ENCODE measurements at regions not wholly inside any gene's neighbourhood (a gene's known extent, or its start where the extent isn't known, plus 50 kb on each side); places are given as distances from the start of the nearest gene placed in this dataset.
A peak's percentile ranks its signal among the peaks of the same experiment; 100 is the strongest.

DNA sequence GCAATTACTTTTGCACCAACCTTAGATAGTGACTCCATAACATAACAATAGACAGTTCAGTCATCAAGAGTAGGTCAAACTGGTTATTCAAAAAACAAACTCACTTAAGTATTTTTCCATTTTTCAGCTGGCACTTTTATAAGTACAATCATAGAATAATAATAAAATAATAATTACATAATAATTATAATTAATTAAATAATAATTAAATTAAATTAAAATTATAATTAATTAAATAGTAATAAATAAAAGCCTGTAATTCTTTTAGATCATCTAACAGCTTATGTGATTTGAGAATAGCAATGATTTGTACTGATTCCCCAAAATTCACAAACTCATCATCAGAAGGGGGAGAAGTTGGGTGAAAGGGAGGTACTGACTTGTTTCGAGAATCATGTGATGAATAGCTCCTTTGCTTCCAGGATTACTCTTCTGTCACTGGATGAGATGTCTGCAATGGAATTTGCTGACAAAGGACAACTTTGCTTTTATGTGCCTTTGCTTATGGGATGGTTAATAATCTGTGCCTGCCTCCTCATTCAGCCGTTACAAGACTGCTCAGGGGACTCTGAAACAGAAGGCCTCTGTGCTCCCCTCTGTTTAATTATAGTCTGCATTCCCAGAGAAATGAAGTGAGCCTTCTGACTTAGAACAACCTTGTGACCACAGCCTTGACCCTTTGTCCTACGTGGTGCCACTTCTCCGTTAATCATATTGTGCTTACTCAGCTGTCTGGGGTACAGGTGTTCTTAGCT, 104.8 kb upstream of the ENPEP start:
- no peaks in the 10 kb centered on the region for H3K4me1 Mint-ChIP-seq (ENCODE audit: unreplicated experiment)
- no peak for DNase-seq (ENCODE audit: extremely low spot score, unreplicated experiment)
- no peak overlapping the region for H3K27ac Mint-ChIP-seq (ENCODE audit: unreplicated experiment)
- no peak overlapping the region for H3K4me3 Mint-ChIP-seq (ENCODE audit: unreplicated experiment)
- peaks cover 18% of the 10 kb centered on the region for H3K27me3 Mint-ChIP-seq (ENCODE audit: unreplicated experiment)
- TF ChIP-seq, protein P1, sequence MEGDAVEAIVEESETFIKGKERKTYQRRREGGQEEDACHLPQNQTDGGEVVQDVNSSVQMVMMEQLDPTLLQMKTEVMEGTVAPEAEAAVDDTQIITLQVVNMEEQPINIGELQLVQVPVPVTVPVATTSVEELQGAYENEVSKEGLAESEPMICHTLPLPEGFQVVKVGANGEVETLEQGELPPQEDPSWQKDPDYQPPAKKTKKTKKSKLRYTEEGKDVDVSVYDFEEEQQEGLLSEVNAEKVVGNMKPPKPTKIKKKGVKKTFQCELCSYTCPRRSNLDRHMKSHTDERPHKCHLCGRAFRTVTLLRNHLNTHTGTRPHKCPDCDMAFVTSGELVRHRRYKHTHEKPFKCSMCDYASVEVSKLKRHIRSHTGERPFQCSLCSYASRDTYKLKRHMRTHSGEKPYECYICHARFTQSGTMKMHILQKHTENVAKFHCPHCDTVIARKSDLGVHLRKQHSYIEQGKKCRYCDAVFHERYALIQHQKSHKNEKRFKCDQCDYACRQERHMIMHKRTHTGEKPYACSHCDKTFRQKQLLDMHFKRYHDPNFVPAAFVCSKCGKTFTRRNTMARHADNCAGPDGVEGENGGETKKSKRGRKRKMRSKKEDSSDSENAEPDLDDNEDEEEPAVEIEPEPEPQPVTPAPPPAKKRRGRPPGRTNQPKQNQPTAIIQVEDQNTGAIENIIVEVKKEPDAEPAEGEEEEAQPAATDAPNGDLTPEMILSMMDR (IDR thresholded peaks at IDR 0.05), result no peak
- H3K9me3 Mint-ChIP-seq (ENCODE audit: unreplicated experiment), result no peaks in the 10 kb centered on the region
- H3K36me3 Mint-ChIP-seq (ENCODE audit: unreplicated experiment), result no peaks in the 10 kb centered on the region

DNA sequence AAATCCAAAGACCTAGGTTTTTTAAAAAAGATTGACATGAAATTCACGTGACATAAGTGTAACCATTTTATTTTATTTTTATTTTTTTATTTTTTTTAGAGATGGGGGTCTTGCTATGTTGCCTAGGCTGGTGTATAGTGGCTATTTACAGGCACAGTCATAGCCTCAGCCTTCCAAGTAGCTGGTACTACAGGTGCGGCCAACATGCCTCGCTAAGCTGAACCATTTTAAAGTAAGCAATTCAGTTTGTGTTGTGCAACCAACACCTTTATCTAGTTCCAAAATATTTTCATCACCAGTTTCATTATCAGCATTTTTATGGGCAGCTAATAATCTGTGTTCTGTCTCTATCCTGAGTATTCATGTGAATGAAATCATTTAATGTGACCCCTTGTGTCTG, 107.5 kb upstream of the ENPEP start:
- TF ChIP-seq, protein P1 (IDR thresholded peaks at IDR 0.05), result no peak
- H3K4me3 Mint-ChIP-seq (ENCODE audit: unreplicated experiment), result no peak overlapping the region
- H3K36me3 Mint-ChIP-seq (ENCODE audit: unreplicated experiment), result no peaks in the 10 kb centered on the region
- H3K27me3 Mint-ChIP-seq (ENCODE audit: unreplicated experiment), result peaks cover 24% of the 10 kb centered on the region
- H3K4me1 Mint-ChIP-seq (ENCODE audit: unreplicated experiment), result peaks cover 7% of the 10 kb centered on the region
- no peak for DNase-seq (ENCODE audit: extremely low spot score, unreplicated experiment)
- no peaks in the 10 kb centered on the region for H3K9me3 Mint-ChIP-seq (ENCODE audit: unreplicated experiment)
- H3K27ac Mint-ChIP-seq (ENCODE audit: unreplicated experiment), result no peak overlapping the region

GRCh38 chr4:110367156-110367555, 108.8 kb upstream of the ENPEP start:
- no peak overlapping the region for H3K27ac Mint-ChIP-seq (ENCODE audit: unreplicated experiment)
- peaks cover 21% of the 10 kb centered on the region for H3K27me3 Mint-ChIP-seq (ENCODE audit: unreplicated experiment)
- TF ChIP-seq, protein P1 (IDR thresholded peaks at IDR 0.05), result no peak
- no peaks in the 10 kb centered on the region for H3K9me3 Mint-ChIP-seq (ENCODE audit: unreplicated experiment)
- DNase-seq (ENCODE audit: extremely low spot score, unreplicated experiment), result no peak
- H3K4me1 Mint-ChIP-seq (ENCODE audit: unreplicated experiment), result peaks cover 9% of the 10 kb centered on the region
- no peaks in the 10 kb centered on the region for H3K36me3 Mint-ChIP-seq (ENCODE audit: unreplicated experiment)
- no peak overlapping the region for H3K4me3 Mint-ChIP-seq (ENCODE audit: unreplicated experiment)

DNA sequence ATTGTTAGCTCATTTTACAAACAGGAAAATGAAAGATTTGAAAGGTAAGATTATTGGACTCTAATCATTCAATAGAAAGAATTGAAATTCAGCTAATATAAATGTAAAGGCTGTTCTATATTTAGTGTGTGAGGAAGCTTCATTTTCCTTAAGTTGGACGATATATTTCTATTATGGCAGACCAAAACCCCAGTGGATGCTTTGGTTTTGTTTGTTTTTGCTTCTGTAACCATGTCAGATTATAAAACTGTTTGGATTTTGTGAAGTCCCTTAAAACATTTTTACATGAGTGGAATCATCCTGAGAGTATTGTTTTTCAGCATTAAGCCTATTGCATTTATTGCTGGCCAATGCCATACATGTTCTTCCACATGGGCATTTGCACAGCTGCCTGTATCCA, 110.2 kb upstream of the ENPEP start:
- peak overlapping the region; percentile 4 for H3K27ac Mint-ChIP-seq (ENCODE audit: unreplicated experiment)
- peaks cover 12% of the 10 kb centered on the region for H3K4me1 Mint-ChIP-seq (ENCODE audit: unreplicated experiment)
- no peaks in the 10 kb centered on the region for H3K36me3 Mint-ChIP-seq (ENCODE audit: unreplicated experiment)
- no peak for DNase-seq (ENCODE audit: extremely low spot score, unreplicated experiment)
- H3K9me3 Mint-ChIP-seq (ENCODE audit: unreplicated experiment), result no peaks in the 10 kb centered on the region
- H3K4me3 Mint-ChIP-seq (ENCODE audit: unreplicated experiment), result no peak overlapping the region
- peaks cover 17% of the 10 kb centered on the region for H3K27me3 Mint-ChIP-seq (ENCODE audit: unreplicated experiment)
- TF ChIP-seq, protein P1 (IDR thresholded peaks at IDR 0.05), result no peak

- Mint-ChIP-seq H3K27me3 (ENCODE audit: unreplicated experiment) (peaks cover 16% of the 10 kb centered on the region), H3K36me3 (ENCODE audit: unreplicated experiment) (no peaks in the 10 kb centered on the region), H3K9me3 (ENCODE audit: unreplicated experiment) (no peaks in the 10 kb centered on the region), H3K4me3 (ENCODE audit: unreplicated experiment) (no peak overlapping the region), H3K27ac (ENCODE audit: unreplicated experiment) (peak overlapping the region; percentile 4), H3K4me1 (ENCODE audit: unreplicated experiment) (peaks cover 12% of the 10 kb centered on the region)
- TF ChIP-seq, protein P1 (IDR thresholded peaks at IDR 0.05), result no peak
- DNase-seq (ENCODE audit: extremely low spot score, unreplicated experiment), result no peak
Observed at GRCh38 chr4:110364911-110365520, 110.9 kb upstream of the ENPEP start.
